Gastroesophageal sphincter (tissue), 3 donors: ENCODE measurements at regions not wholly inside any gene's neighbourhood (a gene's known extent, or its start where the extent isn't known, plus 50 kb on each side); places are given as distances from the start of the nearest gene placed in this dataset.
"Not testable (repeated sequence)": the region's sequence is repeated elsewhere in the genome, so short reads cannot be mapped to it uniquely, and the experiment has no call there.

ENCODE experiments used
- CTCF ChIP-seq, 4 experiments: fragments of 200-600 bp in 2 of 4; fragments of 450-650 bp in 2 of 4; sonication (generic) in 1 of 4; IDR thresholded peaks; one replicate each; pipeline ENCODE4 v1.5.1; 2017 to 2019; ENCODE audit warnings: antibody characterized with exemption in 4 of 4, mild to moderate bottlenecking in 2 of 4, moderate library complexity in 2 of 4
- EP300 ChIP-seq: sonication (generic); formaldehyde crosslinking; IDR thresholded peaks from one replicate; pipeline ENCODE4 v1.6.1; 2017; ENCODE audit warnings: antibody characterized with exemption, mild to moderate bottlenecking
- POLR2A ChIP-seq, 2 donors: fragments of 450-650 bp; IDR thresholded peaks; one replicate each; pipeline ENCODE4 v1.6.1; 2017; ENCODE audit warnings: antibody characterized with exemption in 2 of 2, mild to moderate bottlenecking in 2 of 2, moderate library complexity in 1 of 2

DNA sequence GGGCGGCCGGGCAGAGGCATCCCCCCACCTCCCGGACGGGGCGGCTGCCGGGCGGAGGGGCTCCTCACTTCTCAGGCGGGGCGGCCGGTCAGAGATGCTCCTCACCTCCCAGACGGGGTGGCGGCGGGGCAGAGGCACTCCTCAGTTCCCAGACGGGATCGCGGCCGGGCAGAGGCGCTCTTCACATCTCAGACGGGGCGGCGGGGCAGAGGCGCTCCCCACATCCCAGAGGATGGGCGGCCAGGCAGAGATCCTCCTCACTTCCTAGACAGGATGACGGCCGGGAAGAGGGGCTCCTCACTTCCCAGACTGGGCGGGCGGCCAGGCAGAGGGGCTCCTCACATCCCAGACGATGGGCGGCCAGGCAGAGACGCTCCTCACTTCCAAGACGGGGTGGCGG is 463.2 kb downstream of the SQOR start:
- TF ChIP-seq POLR2A (IDR thresholded peaks at IDR 0.05); CTCF (IDR thresholded peaks at IDR 0.05); EP300: not testable (repeated sequence)
